Lower leg skin (tissue), 3 donors: ENCODE measurements at regions not wholly inside any gene's neighbourhood (a gene's known extent, or its start where the extent isn't known, plus 50 kb on each side); places are given as distances from the start of the nearest gene placed in this dataset.

Experiments
- POLR2A ChIP-seq, 2 donors: fragments of 450-650 bp; IDR thresholded peaks; one replicate each; pipeline ENCODE4 v1.6.1; 2016 to 2017; ENCODE audit warnings: antibody characterized with exemption in 2 of 2, mild to moderate bottlenecking in 1 of 2, moderate library complexity in 1 of 2
- TF ChIP-seq, protein P1 (sequence below), 3 donors: fragments of 450-650 bp; IDR thresholded peaks; one replicate each; pipeline ENCODE4 v1.5.1; 2016; ENCODE audit warnings: antibody characterized with exemption in 3 of 3, mild to moderate bottlenecking in 3 of 3, moderate library complexity in 2 of 3

DNA sequence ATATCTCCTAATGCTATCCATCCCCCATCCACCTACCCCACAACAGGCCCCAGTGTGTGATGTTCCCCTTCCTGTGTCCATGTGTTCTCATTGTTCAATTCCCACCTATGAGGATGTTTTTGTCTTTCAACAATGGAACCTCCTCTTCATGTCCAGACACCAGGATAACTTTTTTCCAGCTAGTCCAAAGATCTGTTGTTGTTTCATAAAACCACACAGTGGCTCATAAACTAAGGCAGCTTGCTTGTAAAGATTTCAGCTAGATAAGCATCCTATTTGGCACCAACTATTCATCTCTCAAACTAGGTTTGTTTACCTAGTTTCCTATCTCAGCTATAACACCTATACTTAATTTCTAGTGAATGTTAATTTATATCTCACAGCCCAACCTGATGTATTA, 937.7 kb downstream of the TRIB2 start:
- TF ChIP-seq, protein P1, sequence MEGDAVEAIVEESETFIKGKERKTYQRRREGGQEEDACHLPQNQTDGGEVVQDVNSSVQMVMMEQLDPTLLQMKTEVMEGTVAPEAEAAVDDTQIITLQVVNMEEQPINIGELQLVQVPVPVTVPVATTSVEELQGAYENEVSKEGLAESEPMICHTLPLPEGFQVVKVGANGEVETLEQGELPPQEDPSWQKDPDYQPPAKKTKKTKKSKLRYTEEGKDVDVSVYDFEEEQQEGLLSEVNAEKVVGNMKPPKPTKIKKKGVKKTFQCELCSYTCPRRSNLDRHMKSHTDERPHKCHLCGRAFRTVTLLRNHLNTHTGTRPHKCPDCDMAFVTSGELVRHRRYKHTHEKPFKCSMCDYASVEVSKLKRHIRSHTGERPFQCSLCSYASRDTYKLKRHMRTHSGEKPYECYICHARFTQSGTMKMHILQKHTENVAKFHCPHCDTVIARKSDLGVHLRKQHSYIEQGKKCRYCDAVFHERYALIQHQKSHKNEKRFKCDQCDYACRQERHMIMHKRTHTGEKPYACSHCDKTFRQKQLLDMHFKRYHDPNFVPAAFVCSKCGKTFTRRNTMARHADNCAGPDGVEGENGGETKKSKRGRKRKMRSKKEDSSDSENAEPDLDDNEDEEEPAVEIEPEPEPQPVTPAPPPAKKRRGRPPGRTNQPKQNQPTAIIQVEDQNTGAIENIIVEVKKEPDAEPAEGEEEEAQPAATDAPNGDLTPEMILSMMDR (IDR thresholded peaks at IDR 0.05): no peak
- TF ChIP-seq POLR2A (IDR thresholded peaks at IDR 0.05): no peak
